Fibroblast of lung (primary cell): ENCODE measurements at regions not wholly inside any gene's neighbourhood (a gene's known extent, or its start where the extent isn't known, plus 50 kb on each side); places are given as distances from the start of the nearest gene placed in this dataset.

Experiments used
- DNase-seq, 2 donors: peaks; one replicate each; pipeline versions ENCODE4 v3.0.0 to v3.0.0-alpha.2; 2010; ENCODE audit warnings: low read depth in 2 of 2
- H2AFZ ChIP-seq: 2 replicates; pipeline ENCODE4 v1.5.1; 2012; ENCODE audit warnings: low read length, control low read depth, inconsistent platforms
- H3K27ac ChIP-seq: 2 replicates; pipeline ENCODE4 v1.5.1; 2011; ENCODE audit warnings: low read length, control low read depth; ENCODE audit not compliant: insufficient read depth
- H3K27me3 ChIP-seq: 2 replicates; pipeline ENCODE4 v1.5.1; 2011; ENCODE audit warnings: mild to moderate bottlenecking, low read length; ENCODE audit not compliant: control insufficient read depth, insufficient read depth
- H3K36me3 ChIP-seq: 2 replicates; pipeline ENCODE4 v1.5.1; 2011; ENCODE audit warnings: low read length; ENCODE audit not compliant: control insufficient read depth, insufficient read depth
- H3K4me1 ChIP-seq: 2 replicates; pipeline ENCODE4 v1.5.1; 2011; ENCODE audit warnings: low read length; ENCODE audit not compliant: control insufficient read depth, insufficient read depth; ENCODE audit errors: extremely low read depth
- H3K4me2 ChIP-seq: 2 replicates; pipeline ENCODE4 v1.5.1; 2011; ENCODE audit warnings: low read length, control low read depth; ENCODE audit not compliant: insufficient read depth; ENCODE audit errors: extremely low read depth
- H3K4me3 ChIP-seq, 4 experiments: fragments of 200-600 bp in 1 of 4; sonication (generic) in 1 of 4; replicated peaks in 1 of 4; 2 replicates each; pipeline ENCODE4 v1.5.1; 2011 to 2016; ENCODE audit warnings: low read length in 4 of 4, low read depth in 3 of 4, mild to moderate bottlenecking in 3 of 4, control low read depth in 2 of 4, inconsistent platforms in 1 of 4, mixed read lengths in 1 of 4; ENCODE audit not compliant: insufficient read depth in 1 of 4; ENCODE audit errors: control extremely low read depth in 1 of 4
- H3K79me2 ChIP-seq: 2 replicates; pipeline ENCODE4 v1.5.1; 2012; ENCODE audit warnings: mild to moderate bottlenecking, low read length, inconsistent platforms; ENCODE audit not compliant: control insufficient read depth, insufficient read depth
- H3K9ac ChIP-seq: 2 replicates; pipeline ENCODE4 v1.5.1; 2011; ENCODE audit warnings: mild to moderate bottlenecking, low read length, control low read depth; ENCODE audit not compliant: insufficient read depth
- H3K9me3 ChIP-seq: 2 replicates; pipeline ENCODE4 v1.5.1; 2012; ENCODE audit warnings: low read depth, low read length; ENCODE audit not compliant: control insufficient read depth, insufficient read depth
- H4K20me1 ChIP-seq: 2 replicates; pipeline ENCODE4 v1.5.1; 2011; ENCODE audit warnings: low read length; ENCODE audit not compliant: control insufficient read depth, insufficient read depth; ENCODE audit errors: extremely low read depth
- CTCF ChIP-seq, 2 donors: IDR thresholded peaks in 1 of 2; conservative IDR thresholded peaks in 1 of 2; 1 replicate in 1 of 2; 2 replicates in 1 of 2; pipeline ENCODE4 v1.5.1; 2011 to 2012; ENCODE audit warnings: low read length in 2 of 2, control low read depth in 1 of 2, inconsistent platforms in 1 of 2, low read depth in 1 of 2, mild to moderate bottlenecking in 1 of 2
- EZH2 ChIP-seq: IDR thresholded peaks from 2 replicates; pipeline ENCODE4 v1.5.1; 2012; ENCODE audit warnings: low read length, control low read depth, mild to moderate bottlenecking; ENCODE audit errors: missing control alignments

- Histone ChIP-seq H3K4me1 (no peaks in the 10 kb centered on the region), H3K4me3 (no peak overlapping the region), H3K4me2 (no peak overlapping the region), H3K9me3 (no peaks in the 10 kb centered on the region), H4K20me1 (no peaks in the 10 kb centered on the region), H3K9ac (no peak overlapping the region), H2AFZ (no peak overlapping the region), H3K36me3 (no peaks in the 10 kb centered on the region), H3K27ac (no peak overlapping the region), H3K27me3 (no peaks in the 10 kb centered on the region), H3K79me2 (no peaks in the 10 kb centered on the region)
- DNase-seq, result no peak
- TF ChIP-seq EZH2 (no peak), CTCF (conservative IDR thresholded peaks at IDR 0.05 in 1 of 2, IDR thresholded peaks at IDR 0.05 in 1 of 2; ENCODE audit: low read depth in 1 of 2, low read length in 2 of 2) (no peak)
Measured at GRCh38 chr9:107721705-107722245, 232.2 kb upstream of the KLF4 start.

- no peaks in the 10 kb centered on the region for H3K27me3 ChIP-seq
- no peaks in the 10 kb centered on the region for H4K20me1 ChIP-seq
- no peak overlapping the region for H3K9ac ChIP-seq
- H3K4me3 ChIP-seq, result no peak overlapping the region
- H3K4me1 ChIP-seq, result no peaks in the 10 kb centered on the region
- no peaks in the 10 kb centered on the region for H3K9me3 ChIP-seq
- no peak overlapping the region for H3K4me2 ChIP-seq
- no peaks in the 10 kb centered on the region for H3K36me3 ChIP-seq
- DNase-seq, result no peak
- no peak overlapping the region for H2AFZ ChIP-seq
- no peaks in the 10 kb centered on the region for H3K79me2 ChIP-seq
- TF ChIP-seq CTCF (conservative IDR thresholded peaks at IDR 0.05 in 1 of 2, IDR thresholded peaks at IDR 0.05 in 1 of 2; ENCODE audit: low read depth in 1 of 2, low read length in 2 of 2) (no peak), EZH2 (no peak)
- no peak overlapping the region for H3K27ac ChIP-seq
Measured at GRCh38 chr9:107720501-107720900, 230.9 kb upstream of the KLF4 start.

GRCh38 chr9:107717529-107718314, 228.2 kb upstream of the KLF4 start:
- Histone ChIP-seq H2AFZ (no peak overlapping the region), H3K79me2 (no peaks in the 10 kb centered on the region), H4K20me1 (no peaks in the 10 kb centered on the region), H3K9me3 (no peaks in the 10 kb centered on the region), H3K27me3 (no peaks in the 10 kb centered on the region), H3K36me3 (no peaks in the 10 kb centered on the region), H3K9ac (no peak overlapping the region), H3K4me3 (no peak overlapping the region), H3K4me1 (no peaks in the 10 kb centered on the region), H3K27ac (no peak overlapping the region), H3K4me2 (no peak overlapping the region)
- TF ChIP-seq CTCF (conservative IDR thresholded peaks at IDR 0.05 in 1 of 2, IDR thresholded peaks at IDR 0.05 in 1 of 2; ENCODE audit: low read depth in 1 of 2, low read length in 2 of 2) (no peak), EZH2 (no peak)
- no peak for DNase-seq
